IgD-negative memory B cell (primary cell): ENCODE measurements at regions not wholly inside any gene's neighbourhood (a gene's known extent, or its start where the extent isn't known, plus 50 kb on each side); places are given as distances from the start of the nearest gene placed in this dataset.

ENCODE experiments used
- H3K27ac Mint-ChIP-seq, 3 donors: one replicate each; pipeline ENCODE4 v1.8.0; 2020 to 2022; ENCODE audit warnings: mild to moderate bottlenecking in 3 of 3, mixed read lengths in 3 of 3, moderate library complexity in 1 of 3
- H3K27me3 Mint-ChIP-seq: one replicate; pipeline ENCODE4 v1.8.0; 2021; ENCODE audit warnings: mixed read lengths
- H3K36me3 Mint-ChIP-seq: one replicate; pipeline ENCODE4 v1.8.0; 2020; ENCODE audit warnings: mild to moderate bottlenecking, mixed read lengths
- H3K4me1 Mint-ChIP-seq, 3 donors: one replicate each; pipeline ENCODE4 v1.8.0; 2020 to 2022; ENCODE audit warnings: mixed read lengths in 3 of 3, mild to moderate bottlenecking in 1 of 3
- H3K4me3 Mint-ChIP-seq, 4 donors: one replicate each; pipeline ENCODE4 v1.8.0; 2020 to 2022; ENCODE audit warnings: mild to moderate bottlenecking in 4 of 4, mixed read lengths in 4 of 4, moderate library complexity in 3 of 4
- H3K9me3 Mint-ChIP-seq, 3 donors: one replicate each; pipeline ENCODE4 v1.8.0; 2020 to 2021; ENCODE audit warnings: mixed read lengths in 3 of 3, mild to moderate bottlenecking in 1 of 3

GRCh38 chr1:235045034-235045690 is 83.5 kb downstream of the TOMM20 start:
- Mint-ChIP-seq H3K27ac (peak overlapping the region in 1 of 3 donors; percentile 50), H3K4me1 (peaks cover 13 to 20% (median 16%) of the 10 kb centered on the region in 3 donors), H3K27me3 (no peaks in the 10 kb centered on the region), H3K36me3 (peaks cover 2% of the 10 kb centered on the region), H3K9me3 (peaks cover 0 to 2% (median 0%) of the 10 kb centered on the region in 3 donors), H3K4me3 (no peak overlapping the region)

GRCh38 chr1:235043234-235043633 is 85.4 kb downstream of the TOMM20 start:
- H3K4me3 Mint-ChIP-seq, result no peak overlapping the region
- H3K9me3 Mint-ChIP-seq, result peaks cover 4 to 10% (median 9%) of the 10 kb centered on the region in 3 donors
- no peaks in the 10 kb centered on the region for H3K27me3 Mint-ChIP-seq
- H3K27ac Mint-ChIP-seq, result no peak overlapping the region
- H3K36me3 Mint-ChIP-seq, result peaks cover 2% of the 10 kb centered on the region
- peaks cover 11 to 17% (median 11%) of the 10 kb centered on the region in 3 donors for H3K4me1 Mint-ChIP-seq

GRCh38 chr1:235038701-235039100 is 89.9 kb downstream of the TOMM20 start:
- Mint-ChIP-seq H3K4me3 (no peak overlapping the region), H3K27me3 (no peaks in the 10 kb centered on the region), H3K4me1 (peaks cover 8 to 14% (median 12%) of the 10 kb centered on the region in 3 donors), H3K9me3 (peaks cover 4 to 13% (median 9%) of the 10 kb centered on the region in 3 donors), H3K27ac (no peak overlapping the region), H3K36me3 (no peaks in the 10 kb centered on the region)

DNA sequence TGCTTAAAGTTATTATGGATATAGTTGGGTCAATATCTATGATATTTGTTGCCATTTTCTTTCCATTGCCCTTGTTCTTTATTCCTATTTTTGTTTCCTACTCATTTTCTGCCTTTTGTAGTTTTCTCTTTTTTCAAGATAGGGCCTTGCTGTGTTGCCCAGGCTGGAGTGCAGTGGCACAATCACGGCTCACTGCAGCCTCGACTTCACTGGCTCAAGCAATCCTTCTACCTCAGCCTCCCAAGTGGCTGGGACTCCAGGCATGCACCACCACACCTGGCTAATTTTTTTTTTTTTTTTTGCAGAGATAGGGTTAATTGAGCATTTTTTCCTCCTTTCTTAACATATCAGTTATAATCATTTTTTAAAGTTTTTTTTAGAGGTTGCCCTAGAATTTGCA is 92.7 kb downstream of the TOMM20 start:
- Mint-ChIP-seq H3K36me3 (peaks cover 1% of the 10 kb centered on the region), H3K9me3 (peaks cover 4 to 13% (median 9%) of the 10 kb centered on the region in 3 donors), H3K27ac (no peak overlapping the region), H3K4me3 (no peak overlapping the region), H3K27me3 (no peaks in the 10 kb centered on the region), H3K4me1 (peaks cover 8 to 15% (median 13%) of the 10 kb centered on the region in 3 donors)

DNA sequence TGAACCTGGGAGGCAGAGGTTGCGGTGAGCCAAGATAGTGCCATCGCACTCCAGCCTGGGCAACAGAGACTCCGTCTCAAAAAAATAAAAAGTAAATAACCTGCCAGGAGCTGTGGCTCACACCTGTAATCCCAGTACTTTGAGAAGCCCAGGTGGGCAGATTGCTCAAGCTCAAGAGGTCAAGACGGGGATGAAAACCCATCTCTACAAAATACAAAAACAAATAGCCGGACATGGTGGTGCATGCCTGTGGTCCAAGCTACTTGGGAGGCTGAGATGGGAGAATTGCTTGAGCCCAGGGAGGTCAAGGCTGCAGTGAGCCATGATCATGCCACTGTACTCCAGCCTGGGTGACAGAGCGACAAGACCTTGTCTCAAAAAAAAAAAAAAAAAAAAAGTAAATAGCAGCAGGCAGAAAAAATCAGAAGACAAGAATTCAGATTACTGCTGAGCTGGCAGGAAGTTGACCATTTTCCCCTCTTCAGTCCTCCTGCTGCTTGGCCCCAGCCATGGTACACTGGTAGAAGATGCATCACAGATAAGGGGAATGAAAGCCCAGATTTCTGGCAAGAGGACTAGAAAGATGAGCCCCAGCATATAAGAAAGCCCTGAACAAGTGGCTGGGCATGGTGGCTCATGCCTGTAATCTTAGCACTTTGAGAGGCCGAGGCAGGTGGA is 97.6 kb downstream of the TOMM20 start:
- peaks cover 8 to 12% (median 11%) of the 10 kb centered on the region in 3 donors for H3K4me1 Mint-ChIP-seq
- H3K4me3 Mint-ChIP-seq, result no peak overlapping the region
- H3K27me3 Mint-ChIP-seq, result no peaks in the 10 kb centered on the region
- no peak overlapping the region for H3K27ac Mint-ChIP-seq
- peaks cover 1% of the 10 kb centered on the region for H3K36me3 Mint-ChIP-seq
- no peaks in the 10 kb centered on the region for H3K9me3 Mint-ChIP-seq

- Mint-ChIP-seq H3K27ac (no peak overlapping the region), H3K4me3 (no peak overlapping the region), H3K36me3 (peaks cover 1% of the 10 kb centered on the region), H3K4me1 (peaks cover 0 to 7% (median 4%) of the 10 kb centered on the region in 3 donors), H3K27me3 (no peaks in the 10 kb centered on the region), H3K9me3 (no peaks in the 10 kb centered on the region)
These were observed 100.8 kb downstream of the TOMM20 start for GRCh38 chr1:235027862-235028250.

DNA sequence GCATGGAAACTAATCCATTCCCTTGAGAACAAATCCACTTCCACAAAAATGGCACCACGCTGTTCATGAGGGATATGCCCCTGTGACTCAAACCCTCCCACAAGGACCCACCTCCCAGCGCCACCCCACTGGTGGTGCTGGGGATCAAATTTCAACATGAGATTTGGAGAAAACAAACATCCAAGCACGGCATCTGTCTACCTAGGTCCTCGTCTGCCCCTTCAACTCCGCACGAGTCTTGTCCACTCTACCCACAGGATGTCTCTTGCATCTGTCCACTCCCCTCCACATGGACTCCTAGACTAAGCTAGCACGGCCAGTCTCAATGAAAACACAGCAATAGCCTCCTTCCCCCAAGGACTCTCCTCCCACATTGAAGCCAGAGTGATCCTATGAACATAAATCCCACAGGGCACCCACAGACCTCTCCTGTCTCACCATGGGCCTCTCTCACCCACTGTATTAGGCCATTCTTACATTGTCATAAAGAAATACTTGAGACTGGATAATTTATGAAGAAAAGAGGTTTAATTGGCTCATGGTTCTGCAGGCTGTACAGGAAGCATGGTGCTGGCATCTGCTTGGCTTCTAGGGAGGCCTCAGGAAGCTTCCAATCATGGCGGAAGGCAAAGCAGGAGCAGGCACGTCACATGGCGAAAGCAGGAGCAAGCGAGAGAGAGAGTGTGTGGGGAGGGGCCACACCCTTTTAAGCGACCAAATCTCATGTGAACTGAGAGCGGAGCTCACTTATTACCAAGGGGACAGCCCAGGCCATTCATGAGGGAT is 101.4 kb downstream of the TOMM20 start:
- Mint-ChIP-seq H3K9me3 (no peaks in the 10 kb centered on the region), H3K36me3 (peaks cover 1% of the 10 kb centered on the region), H3K27me3 (no peaks in the 10 kb centered on the region), H3K4me3 (no peak overlapping the region), H3K4me1 (peaks cover 0 to 6% (median 4%) of the 10 kb centered on the region in 3 donors), H3K27ac (peak overlapping the region in 1 of 3 donors; percentile 43)

GRCh38 chr1:235025422-235025984 is 103.1 kb downstream of the TOMM20 start:
- Mint-ChIP-seq H3K27me3 (no peaks in the 10 kb centered on the region), H3K4me1 (peaks cover 0 to 4% (median 0%) of the 10 kb centered on the region in 3 donors), H3K9me3 (no peaks in the 10 kb centered on the region), H3K36me3 (no peaks in the 10 kb centered on the region), H3K4me3 (no peak overlapping the region), H3K27ac (no peak overlapping the region)

GRCh38 chr1:235024711-235025421 is 103.8 kb downstream of the TOMM20 start:
- H3K4me1 Mint-ChIP-seq, result peaks cover 0 to 4% (median 0%) of the 10 kb centered on the region in 3 donors
- H3K36me3 Mint-ChIP-seq, result no peaks in the 10 kb centered on the region
- no peaks in the 10 kb centered on the region for H3K27me3 Mint-ChIP-seq
- H3K4me3 Mint-ChIP-seq, result no peak overlapping the region
- H3K9me3 Mint-ChIP-seq, result no peaks in the 10 kb centered on the region
- no peak overlapping the region for H3K27ac Mint-ChIP-seq

DNA sequence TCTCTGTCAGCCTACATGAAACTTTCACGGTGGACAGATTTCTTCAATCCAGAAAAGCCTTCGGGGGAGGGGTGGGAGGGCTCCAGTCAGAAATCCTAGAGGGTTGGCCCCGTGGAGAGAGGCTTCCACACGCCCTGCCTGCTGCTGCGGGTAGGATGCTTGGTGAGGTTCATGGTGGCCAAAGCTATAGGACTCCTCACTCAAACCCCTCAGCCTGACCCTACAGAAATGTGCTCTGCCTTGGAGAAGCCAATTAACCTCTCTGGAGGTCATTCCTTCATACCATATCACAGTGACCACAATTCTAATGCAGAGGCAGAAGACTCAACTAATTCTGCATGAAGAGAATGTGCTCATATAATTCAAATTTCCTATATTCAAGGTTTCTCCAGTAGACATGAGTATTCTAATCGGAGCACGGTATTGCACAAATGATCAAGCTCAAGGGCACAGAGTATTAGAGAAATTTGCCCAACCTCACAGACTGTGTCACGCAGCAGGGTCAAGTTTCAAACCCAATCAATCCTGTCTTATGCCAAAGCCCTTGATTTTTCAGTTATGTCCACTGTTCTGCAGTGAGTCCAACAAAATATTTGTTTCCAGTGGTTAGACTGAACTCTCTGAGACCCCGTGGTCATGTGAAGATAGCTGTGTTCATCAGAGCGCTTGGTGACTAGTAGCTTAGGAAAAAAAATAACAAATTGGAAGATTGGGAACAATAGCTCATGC is 104.8 kb downstream of the TOMM20 start:
- H3K27ac Mint-ChIP-seq, result no peak overlapping the region
- H3K9me3 Mint-ChIP-seq, result no peaks in the 10 kb centered on the region
- H3K4me3 Mint-ChIP-seq, result no peak overlapping the region
- no peaks in the 10 kb centered on the region for H3K36me3 Mint-ChIP-seq
- peaks cover 0 to 8% (median 0%) of the 10 kb centered on the region in 3 donors for H3K4me1 Mint-ChIP-seq
- no peaks in the 10 kb centered on the region for H3K27me3 Mint-ChIP-seq

DNA sequence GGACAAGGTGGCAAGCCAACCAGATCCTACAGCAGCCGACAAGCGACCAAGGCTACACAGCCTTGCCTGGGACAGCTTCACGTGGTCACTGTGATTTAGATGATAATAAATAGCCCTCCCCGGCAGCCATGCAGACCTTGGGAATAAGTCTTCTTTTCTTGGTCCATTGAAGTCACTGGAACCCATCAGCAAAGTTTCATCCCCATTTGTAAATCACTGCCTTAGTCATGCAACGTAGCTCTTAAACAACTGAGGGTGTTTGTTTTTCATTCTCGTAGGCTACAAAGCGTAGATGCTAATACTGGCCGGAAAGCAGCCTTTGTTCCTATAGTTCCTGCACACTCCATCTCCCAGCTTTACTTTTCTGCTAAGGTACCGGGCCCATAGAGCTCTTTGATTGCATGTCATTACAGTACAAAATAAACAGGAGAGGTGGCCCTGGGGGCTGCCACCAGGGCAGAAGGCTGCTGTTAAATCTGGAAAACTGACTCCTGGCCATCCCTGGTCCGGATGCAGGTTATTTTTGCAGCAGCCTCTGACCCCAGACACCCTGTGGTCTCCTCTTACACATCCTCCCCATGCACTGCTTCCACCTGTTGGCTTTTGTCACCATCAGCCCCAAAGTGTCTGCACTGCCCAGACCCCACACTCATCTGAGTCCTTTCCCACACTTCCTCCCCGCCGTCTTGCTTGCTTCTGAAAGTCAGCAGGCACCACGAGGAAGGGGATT is 105.5 kb downstream of the TOMM20 start:
- Mint-ChIP-seq H3K36me3 (no peaks in the 10 kb centered on the region), H3K9me3 (no peaks in the 10 kb centered on the region), H3K4me3 (no peak overlapping the region), H3K27ac (no peak overlapping the region), H3K4me1 (peaks cover 0 to 8% (median 0%) of the 10 kb centered on the region in 3 donors), H3K27me3 (no peaks in the 10 kb centered on the region)

DNA sequence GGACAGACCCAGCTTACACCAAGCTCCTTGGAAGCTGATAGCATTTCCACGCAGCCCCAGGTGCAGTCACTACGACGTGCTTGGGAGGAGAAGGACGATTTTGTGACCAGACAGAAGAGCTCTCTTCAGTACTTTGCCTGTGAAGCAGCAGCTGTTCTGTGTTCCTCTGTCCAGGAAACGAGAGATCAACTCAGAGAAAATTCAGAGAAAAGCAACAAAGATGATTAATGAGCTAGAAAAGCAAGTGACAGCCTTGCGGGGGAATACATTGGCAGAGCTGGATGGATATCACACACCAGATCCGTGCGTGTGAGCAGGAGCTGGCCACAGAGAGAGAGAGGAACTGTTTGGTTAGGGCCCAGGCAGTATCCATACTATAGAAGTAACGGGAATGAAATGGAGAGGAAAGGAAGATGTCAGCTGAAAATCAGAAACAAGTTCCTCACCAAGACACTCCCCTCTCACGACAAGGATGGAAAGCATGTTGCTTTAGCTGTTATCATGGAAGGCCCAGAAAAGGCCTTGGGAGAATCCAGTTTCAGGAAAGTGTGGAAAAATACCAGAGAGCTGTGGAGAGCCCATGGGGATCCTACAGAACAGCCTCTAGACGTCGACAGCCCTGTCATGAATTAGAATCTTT is 106.2 kb downstream of the TOMM20 start:
- Mint-ChIP-seq H3K27ac (no peak overlapping the region), H3K4me3 (no peak overlapping the region), H3K36me3 (no peaks in the 10 kb centered on the region), H3K4me1 (peaks cover 0 to 11% (median under 1%) of the 10 kb centered on the region in 3 donors), H3K9me3 (no peaks in the 10 kb centered on the region), H3K27me3 (no peaks in the 10 kb centered on the region)

- Mint-ChIP-seq H3K4me3 (no peak overlapping the region), H3K4me1 (peaks cover 0 to 15% (median 4%) of the 10 kb centered on the region in 3 donors), H3K27me3 (no peaks in the 10 kb centered on the region), H3K36me3 (no peaks in the 10 kb centered on the region), H3K27ac (no peak overlapping the region), H3K9me3 (no peaks in the 10 kb centered on the region)
These were observed 106.8 kb downstream of the TOMM20 start for GRCh38 chr1:235021815-235022214.
